GM12878 (cell line): ENCODE measurements at regions not wholly inside any gene's neighbourhood (a gene's known extent, or its start where the extent isn't known, plus 50 kb on each side); places are given as distances from the start of the nearest gene placed in this dataset.

ENCODE experiments used
- ATAC-seq: fragments of 200-7000 bp; cut with Tn5 transposase; 3 replicates; pipeline ENCODE4 v1.9.1; 2020; ENCODE audit warnings: mild to moderate bottlenecking, moderate library complexity
- BruUV-seq: library from RNA; stranded (reverse); fragments of 400-500 nt; replicated peaks from 2 replicates; lab custom pipeline; 2021; lab: Mats Ljungman, UMichigan
- CTCF ChIA-PET: fragments of 300-600 bp; sonication (Branson Sonifier 250); formaldehyde crosslinking; extraction: SDS; loops from one replicate; lab custom pipeline; 2021; ENCODE audit warnings: inconsistent platforms; lab: Yijun Ruan, JAX
- POLR2A ChIA-PET: fragments of 350-600 bp; formaldehyde crosslinking; extraction: SDS; loops from one replicate; lab custom pipeline; 2021; ENCODE audit warnings: inconsistent platforms; lab: Charles Lee
- RAD21 ChIA-PET: fragments of 300-600 bp; sonication (Branson Sonifier 250); formaldehyde crosslinking; loops from one replicate; lab custom pipeline; 2023; ENCODE audit warnings: antibody characterized with exemption; ENCODE audit not compliant: unreplicated experiment; lab: Charles Lee
- SMC1A ChIA-PET: fragments of 300-600 bp; sonication (Branson Sonifier 250); formaldehyde crosslinking; loops from one replicate; lab custom pipeline; 2023; ENCODE audit not compliant: unreplicated experiment, uncharacterized antibody; lab: Charles Lee
- DNase-seq: peaks from one replicate; pipeline ENCODE4 v3.0.0-alpha.2; 2011; ENCODE audit warnings: low read depth, low spot score
- FAIRE-seq: peaks from 3 replicates; lab custom pipeline; 2011; peaks lifted over from hg19 to GRCh38; lab: Jason Lieb, UNC
- H2AFZ ChIP-seq: 2 replicates; pipeline ENCODE4 v1.6.0; 2011; ENCODE audit warnings: low read depth, low read length, control low read depth; ENCODE audit not compliant: control insufficient read depth
- H3K27ac ChIP-seq: 2 replicates; pipeline ENCODE4 v1.5.1; 2011; ENCODE audit warnings: control low read depth; ENCODE audit not compliant: control insufficient read depth, insufficient read depth
- H3K27me3 ChIP-seq, 2 experiments: replicated peaks in 1 of 2; 2 replicates each; pipeline versions ENCODE4 v1.6.0 to v1.6.1; 2011; ENCODE audit warnings: low read length in 1 of 2; ENCODE audit not compliant: control insufficient read depth in 2 of 2, insufficient read depth in 2 of 2
- H3K36me3 ChIP-seq, 2 experiments: 2 replicates each; pipeline ENCODE4 v1.5.1; 2011; ENCODE audit warnings: low read length in 1 of 2; ENCODE audit not compliant: control insufficient read depth in 2 of 2, insufficient read depth in 2 of 2
- H3K4me1 ChIP-seq: 2 replicates; pipeline ENCODE4 v1.6.1; 2011; ENCODE audit warnings: mild to moderate bottlenecking, low read length, moderate library complexity, mixed read lengths; ENCODE audit not compliant: control insufficient read depth, insufficient read depth
- H3K4me2 ChIP-seq: 2 replicates; pipeline ENCODE4 v1.6.0; 2011; ENCODE audit warnings: control low read depth; ENCODE audit not compliant: control insufficient read depth, insufficient read depth
- H3K4me3 ChIP-seq: fragments of 200-600 bp; sonication (generic); 2 replicates; pipeline ENCODE4 v1.5.1; 2016
- H3K79me2 ChIP-seq: 2 replicates; pipeline ENCODE4 v1.6.0; 2011; ENCODE audit warnings: low read length; ENCODE audit not compliant: control insufficient read depth, insufficient read depth
- H3K9ac ChIP-seq: 2 replicates; pipeline ENCODE4 v1.8.0; 2011; ENCODE audit warnings: low read length, control low read depth, mixed read lengths; ENCODE audit not compliant: control insufficient read depth, insufficient read depth
- H3K9me3 ChIP-seq: replicated peaks from 3 replicates; pipeline ENCODE4 v1.5.1; 2011; ENCODE audit warnings: mild to moderate bottlenecking, low read length; ENCODE audit not compliant: control insufficient read depth, insufficient read depth
- H4K20me1 ChIP-seq: 2 replicates; pipeline ENCODE4 v1.6.0; 2011; ENCODE audit not compliant: control insufficient read depth, insufficient read depth
- CBFB ChIP-seq: IDR thresholded peaks from 2 replicates; pipeline ENCODE4 v1.6.1; 2016; ENCODE audit warnings: antibody characterized with exemption, low read depth
- CHD1 ChIP-seq: IDR thresholded peaks from 2 replicates; pipeline ENCODE4 v1.6.1; 2012; ENCODE audit warnings: low read depth, low read length, improper control_type of control experiment
- CHD4 ChIP-seq: fragments of 200-600 bp; sonication (generic); IDR thresholded peaks from 2 replicates; pipeline ENCODE4 v1.6.1; 2016; ENCODE audit warnings: mild to moderate bottlenecking
- JUNB ChIP-seq: IDR thresholded peaks from 2 replicates; pipeline ENCODE4 v1.6.1; 2016; ENCODE audit warnings: antibody characterized with exemption, mild to moderate bottlenecking
- KLF5 ChIP-seq: fragments of 450-650 bp; IDR thresholded peaks from 2 replicates; pipeline ENCODE4 v1.6.1; 2014; ENCODE audit warnings: mild to moderate bottlenecking; ENCODE audit not compliant: partially characterized antibody
- MEF2B ChIP-seq: fragments of 450-650 bp; IDR thresholded peaks from 2 replicates; pipeline ENCODE4 v1.6.1; 2018; ENCODE audit warnings: mild to moderate bottlenecking, moderate library complexity; ENCODE audit not compliant: partially characterized antibody, poor library complexity, severe bottlenecking
- MLLT1 ChIP-seq: fragments of 450-650 bp; IDR thresholded peaks from 2 replicates; pipeline ENCODE4 v1.6.1; 2016; ENCODE audit warnings: mild to moderate bottlenecking
- PAX8 ChIP-seq: fragments of 450-650 bp; IDR thresholded peaks from 2 replicates; pipeline ENCODE4 v1.6.1; 2017; ENCODE audit warnings: mild to moderate bottlenecking, moderate library complexity
- RFX5 ChIP-seq: IDR thresholded peaks from 2 replicates; pipeline ENCODE4 v1.6.1; 2011; ENCODE audit warnings: low read depth, low read length, improper control_type of control experiment
- SREBF2 ChIP-seq: IDR thresholded peaks from 2 replicates; pipeline ENCODE4 v1.6.1; 2012; ENCODE audit warnings: mild to moderate bottlenecking, low read length
- TCF7 ChIP-seq: IDR thresholded peaks from 2 replicates; pipeline ENCODE4 v1.6.1; 2014; ENCODE audit warnings: antibody characterized with exemption, borderline replicate concordance
- ZNF24 ChIP-seq: fragments of 450-650 bp; IDR thresholded peaks from 2 replicates; pipeline ENCODE4 v1.6.1; 2017; ENCODE audit warnings: antibody characterized with exemption, mild to moderate bottlenecking
- ZNF274 ChIP-seq: IDR thresholded peaks from one replicate; pipeline ENCODE4 v1.8.0; 2011; ENCODE audit not compliant: insufficient read length, insufficient read depth
- WGBS: methylation state at CpG from one replicate; pipeline ENCODE4 v1.1.6; 2016; ENCODE audit warnings: low lambda C conversion rate; ENCODE audit not compliant: insufficient replicate concordance, insufficient coverage; ENCODE audit errors: missing lambda C conversion rate; 5-methylcytosine and 5-hydroxymethylcytosine counted together
- in situ Hi-C: fragments of 300-500 bp; cut with MboI; formaldehyde crosslinking; loops from 9 replicates; pipeline ENCODE4 v1.14.3; 2018; ENCODE audit warnings: mixed read lengths
- intact Hi-C: fragments of 100-400 bp; cut with micrococcal nuclease; formaldehyde crosslinking; loops from one replicate; pipeline ENCODE4 v1.14.2; 2022; ENCODE audit not compliant: unreplicated experiment

- no peaks in the 10 kb centered on the region for H3K4me1 ChIP-seq
- no peak overlapping the region for H3K27ac ChIP-seq
- intact Hi-C loops: no loop called here
- ATAC-seq: no peak
- no peak overlapping the region for H2AFZ ChIP-seq
- peaks cover 0 to 2% of the 10 kb centered on the region in 2 experiments; a peak in 2 of 4 replicates for H3K27me3 ChIP-seq
- POLR2A ChIA-PET: no interaction called here
- no peaks in the 10 kb centered on the region for H3K36me3 ChIP-seq
- TF ChIP-seq KLF5 (no peak), MEF2B (no peak), CBFB (no peak), CHD1 (no peak), MLLT1 (no peak), CHD4 (no peak), RFX5 (no peak), PAX8 (no peak), ZNF24 (no peak), SREBF2 (no peak), JUNB (no peak), TCF7 (no peak), ZNF274 (no peak)
- TF ChIP-seq, all 136 proteins: peak for 0
- SMC1A ChIA-PET: interaction anchor here (0.6 kb wide), 1 partner anchor 879 kb away, joined by 4 read pairs; no protein-coding TSS in a partner anchor
- Histone ChIP-seq H3K4me2 (no peak overlapping the region), H3K79me2 (no peaks in the 10 kb centered on the region), H3K9me3 (no peaks in the 10 kb centered on the region), H4K20me1 (no peaks in the 10 kb centered on the region), H3K9ac (no peak overlapping the region), H3K4me3 (no peak overlapping the region)
- RAD21 ChIA-PET: no interaction called here
- no TSS peak for BruUV-seq
- 0% methylated on average over 3 of the region's 3 CpGs for WGBS
- FAIRE-seq: no peak
- in situ Hi-C loops: no loop called here
- no peak for DNase-seq
- CTCF ChIA-PET: no interaction called here
These were observed 111.9 kb upstream of the F3 start for GRCh38 chr1:94653454-94653853.
